T-helper 2 cell (primary cell): ENCODE measurements at regions not wholly inside any gene's neighbourhood (a gene's known extent, or its start where the extent isn't known, plus 50 kb on each side); places are given as distances from the start of the nearest gene placed in this dataset.
"Not testable (repeated sequence)": the region's sequence is repeated elsewhere in the genome, so short reads cannot be mapped to it uniquely, and the experiment has no call there.

Experiments
- DNase-seq, 5 experiments: peaks; one replicate each; pipeline versions ENCODE4 v3.0.0 to v3.0.0-alpha.2; 2012 to 2022

GRCh38 chr4:28443801-28444412 is 1583.3 kb downstream of the STIM2 start:
- DNase-seq = no peak

- no peak for DNase-seq
These were observed 1584.3 kb downstream of the STIM2 start for GRCh38 chr4:28444886-28445496.

- no peak for DNase-seq
These were observed 1588.4 kb downstream of the STIM2 start for GRCh38 chr4:28449085-28449484.

- no peak for DNase-seq
These were observed 1590.7 kb downstream of the STIM2 start for GRCh38 chr4:28451346-28451745.

- no peak for DNase-seq
These were observed 1602.4 kb downstream of the STIM2 start for GRCh38 chr4:28462766-28463700.

GRCh38 chr4:28464823-28465222 is 1604.2 kb downstream of the STIM2 start:
- DNase-seq = no peak

- not testable (repeated sequence) for DNase-seq
These were observed 1606.2 kb downstream of the STIM2 start for GRCh38 chr4:28466886-28467285.

- DNase-seq = no peak
These were observed 1608.7 kb downstream of the STIM2 start for GRCh38 chr4:28469387-28469786.

GRCh38 chr4:28469886-28470285 is 1609.2 kb downstream of the STIM2 start:
- DNase-seq = no peak

GRCh38 chr4:28475381-28475780 is 1614.7 kb downstream of the STIM2 start:
- no peak for DNase-seq

- DNase-seq = no peak
These were observed 1619.0 kb downstream of the STIM2 start for GRCh38 chr4:28479666-28480065.

GRCh38 chr4:28481565-28481964 is 1620.9 kb downstream of the STIM2 start:
- no peak for DNase-seq

GRCh38 chr4:28482580-28483270 is 1622.1 kb downstream of the STIM2 start:
- DNase-seq = no peak

- no peak for DNase-seq
These were observed 1627.4 kb downstream of the STIM2 start for GRCh38 chr4:28488021-28488420.

- DNase-seq = no peak
These were observed 1630.0 kb downstream of the STIM2 start for GRCh38 chr4:28490669-28491068.

GRCh38 chr4:28505064-28505463 is 1644.4 kb downstream of the STIM2 start:
- DNase-seq = no peak

GRCh38 chr4:28508636-28509035 is 1648.0 kb downstream of the STIM2 start:
- DNase-seq = no peak

- not testable (repeated sequence) for DNase-seq
These were observed 1654.1 kb downstream of the STIM2 start for GRCh38 chr4:28514766-28515165.

- no peak for DNase-seq
These were observed 1658.0 kb downstream of the STIM2 start for GRCh38 chr4:28518561-28519165.

- DNase-seq = no peak
These were observed 1663.1 kb downstream of the STIM2 start for GRCh38 chr4:28523681-28524190.

- DNase-seq = no peak
These were observed 1675.5 kb downstream of the STIM2 start for GRCh38 chr4:28536124-28536523.

- DNase-seq = no peak
These were observed 1685.3 kb downstream of the STIM2 start for GRCh38 chr4:28545986-28546385.
